Lower leg skin (tissue), 4 donors: ENCODE measurements at regions not wholly inside any gene's neighbourhood (a gene's known extent, or its start where the extent isn't known, plus 50 kb on each side); places are given as distances from the start of the nearest gene placed in this dataset.

Source experiments
- DNase-seq, 2 donors: peaks; one replicate each; pipeline ENCODE4 v3.0.0-alpha.2; 2019; ENCODE audit warnings: low spot score in 2 of 2
- H3K4me3 ChIP-seq: fragments of 200-600 bp; sonication (generic); 2 replicates; pipeline ENCODE4 v1.5.1; 2017; ENCODE audit warnings: mild to moderate bottlenecking, low read depth; ENCODE audit not compliant: poor library complexity, severe bottlenecking
- CTCF ChIP-seq, 3 donors: fragments of 450-650 bp; IDR thresholded peaks; one replicate each; pipeline ENCODE4 v1.5.1; 2016; ENCODE audit warnings: antibody characterized with exemption in 3 of 3, mild to moderate bottlenecking in 3 of 3, moderate library complexity in 2 of 3
- POLR2A ChIP-seq, 2 donors: fragments of 450-650 bp; IDR thresholded peaks; one replicate each; pipeline ENCODE4 v1.6.1; 2016 to 2017; ENCODE audit warnings: antibody characterized with exemption in 2 of 2, mild to moderate bottlenecking in 1 of 2, moderate library complexity in 1 of 2
- WGBS, 2 donors: methylation state at CpG; one replicate each; pipeline ENCODE4 v1.1.5; 2018; 5-methylcytosine and 5-hydroxymethylcytosine counted together
- intact Hi-C: fragments of 100-400 bp; cut with DNase I; formaldehyde crosslinking; loops from one replicate; pipeline ENCODE4 v1.15.0; 2023; ENCODE audit warnings: low total_unique reads

- H3K4me3 ChIP-seq: no peak overlapping the region
- no peak for TF ChIP-seq POLR2A (IDR thresholded peaks at IDR 0.05)
- no peak for TF ChIP-seq CTCF (IDR thresholded peaks at IDR 0.05)
- DNase-seq: no peak
- 72 to 80% methylated on average over 2 of the region's 2 CpGs for WGBS, 2 donors
- intact Hi-C loops: no loop called here
Observed at GRCh38 chr16:5468488-5468887, 370.9 kb upstream of the EEF2KMT start.

GRCh38 chr16:5467552-5467951 is 370.0 kb upstream of the EEF2KMT start:
- WGBS, 2 donors: 74 to 79% methylated on average over 3 of the region's 3 CpGs
- no peak overlapping the region for H3K4me3 ChIP-seq
- no peak for DNase-seq
- intact Hi-C loops: no loop called here
- TF ChIP-seq POLR2A (IDR thresholded peaks at IDR 0.05) (no peak), CTCF (IDR thresholded peaks at IDR 0.05) (no peak)

GRCh38 chr16:5466551-5466950 is 369.0 kb upstream of the EEF2KMT start:
- WGBS, 2 donors: 48 to 50% methylated on average over 2 of the region's 2 CpGs
- no peak for DNase-seq
- TF ChIP-seq CTCF (IDR thresholded peaks at IDR 0.05): no peak
- no peak for TF ChIP-seq POLR2A (IDR thresholded peaks at IDR 0.05)
- intact Hi-C loops: no loop called here
- H3K4me3 ChIP-seq: no peak overlapping the region

- WGBS, 2 donors: 79 to 82% methylated on average over 6 of the region's 6 CpGs
- no peak for TF ChIP-seq CTCF (IDR thresholded peaks at IDR 0.05)
- TF ChIP-seq POLR2A (IDR thresholded peaks at IDR 0.05): no peak
- DNase-seq: no peak
- intact Hi-C loops: no loop called here
- no peak overlapping the region for H3K4me3 ChIP-seq
Observed at GRCh38 chr16:5465714-5466113, 368.1 kb upstream of the EEF2KMT start.

GRCh38 chr16:5463820-5464219 is 366.2 kb upstream of the EEF2KMT start:
- no peak for TF ChIP-seq CTCF (IDR thresholded peaks at IDR 0.05)
- TF ChIP-seq POLR2A (IDR thresholded peaks at IDR 0.05): no peak
- H3K4me3 ChIP-seq: no peak overlapping the region
- WGBS, 2 donors: 41 to 42% methylated on average over 2 of the region's 2 CpGs
- intact Hi-C loops: no loop called here
- no peak for DNase-seq

GRCh38 chr16:5461574-5461973 is 364.0 kb upstream of the EEF2KMT start:
- WGBS, 2 donors: 33 to 39% methylated on average over 2 of the region's 2 CpGs
- no peak for TF ChIP-seq CTCF (IDR thresholded peaks at IDR 0.05)
- TF ChIP-seq POLR2A (IDR thresholded peaks at IDR 0.05): no peak
- no peak for DNase-seq
- intact Hi-C loops: no loop called here
- H3K4me3 ChIP-seq: no peak overlapping the region
